ENCODE measurements at regions not wholly inside any gene's neighbourhood (a gene's known extent, or its start where the extent isn't known, plus 50 kb on each side); places are given as distances from the start of the nearest gene placed in this dataset.

GRCh38 chr12:65761301-65761700 is 63.0 kb upstream of the HMGA2 start:
- no peak overlapping the region for H3K4me2 ChIP-seq (ENCODE audit: low read length)
- H3K27me3 ChIP-seq (ENCODE audit: control insufficient read depth, insufficient read depth, low read length), result no peaks in the 10 kb centered on the region
- H3K36me3 ChIP-seq (ENCODE audit: insufficient read depth, low read length), result no peaks in the 10 kb centered on the region
- peaks cover 9% of the 10 kb centered on the region for H3K4me1 ChIP-seq (ENCODE audit: control insufficient read depth, insufficient read depth, low read length)
- H3K9ac ChIP-seq (ENCODE audit: low read depth, low read length), result no peak overlapping the region
- H3K9me3 ChIP-seq (replicated peaks; ENCODE audit: low read length), result no peaks in the 10 kb centered on the region
- no peak overlapping the region for H3K4me3 ChIP-seq (ENCODE audit: low read length)

- peaks cover 9% of the 10 kb centered on the region for H3K4me1 ChIP-seq (ENCODE audit: control insufficient read depth, insufficient read depth, low read length)
- H3K9me3 ChIP-seq (replicated peaks; ENCODE audit: low read length), result no peaks in the 10 kb centered on the region
- no peaks in the 10 kb centered on the region for H3K36me3 ChIP-seq (ENCODE audit: insufficient read depth, low read length)
- H3K4me2 ChIP-seq (ENCODE audit: low read length), result no peak overlapping the region
- no peak overlapping the region for H3K4me3 ChIP-seq (ENCODE audit: low read length)
- no peak overlapping the region for H3K9ac ChIP-seq (ENCODE audit: low read depth, low read length)
- H3K27me3 ChIP-seq (ENCODE audit: control insufficient read depth, insufficient read depth, low read length), result no peaks in the 10 kb centered on the region
These were observed 60.0 kb upstream of the HMGA2 start for GRCh38 chr12:65764325-65764724.

DNA sequence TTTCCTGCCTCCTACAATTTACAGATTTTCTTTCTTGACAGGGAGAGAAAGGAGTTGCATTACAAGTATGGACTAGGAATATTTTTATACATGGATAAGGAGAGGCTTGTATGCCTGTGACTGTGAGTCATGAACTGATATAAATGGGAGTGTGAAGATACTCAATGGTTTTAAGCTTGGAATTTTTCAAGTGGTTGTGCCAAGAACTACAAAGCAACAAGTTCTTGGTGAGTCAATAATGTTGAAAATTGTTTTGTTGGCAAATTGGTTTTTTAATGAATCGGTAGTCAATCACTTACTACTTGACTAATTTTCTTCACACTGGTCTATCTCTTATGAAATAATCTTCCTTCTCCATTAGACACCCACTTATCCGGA is 58.9 kb upstream of the HMGA2 start:
- no peaks in the 10 kb centered on the region for H3K27me3 ChIP-seq (ENCODE audit: control insufficient read depth, insufficient read depth, low read length)
- H3K36me3 ChIP-seq (ENCODE audit: insufficient read depth, low read length), result no peaks in the 10 kb centered on the region
- H3K9ac ChIP-seq (ENCODE audit: low read depth, low read length), result no peak overlapping the region
- H3K4me3 ChIP-seq (ENCODE audit: low read length), result no peak overlapping the region
- H3K9me3 ChIP-seq (replicated peaks; ENCODE audit: low read length), result no peaks in the 10 kb centered on the region
- peaks cover 9% of the 10 kb centered on the region for H3K4me1 ChIP-seq (ENCODE audit: control insufficient read depth, insufficient read depth, low read length)
- peak overlapping the region; percentile 5 for H3K4me2 ChIP-seq (ENCODE audit: low read length)

DNA sequence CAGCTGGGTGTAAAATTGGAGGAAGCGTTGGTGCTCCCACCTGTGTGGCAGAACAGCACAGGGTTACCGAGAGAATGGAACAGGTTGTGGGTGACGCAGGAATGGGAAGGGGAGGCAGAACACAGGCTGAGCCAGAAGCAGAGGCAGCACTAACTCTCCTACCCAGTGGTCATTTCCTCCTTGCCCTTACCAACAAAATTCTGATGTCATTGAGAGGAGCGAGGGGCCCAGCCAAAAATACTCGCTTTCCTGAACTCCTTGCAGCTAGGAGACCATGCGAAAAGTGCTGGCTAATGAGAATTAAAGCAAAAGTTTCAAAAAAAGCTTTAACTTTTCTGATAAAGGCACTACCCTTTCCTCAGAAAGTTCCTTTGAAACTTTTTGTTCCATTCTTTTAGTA is 54.4 kb upstream of the HMGA2 start:
- no peaks in the 10 kb centered on the region for H3K36me3 ChIP-seq (ENCODE audit: insufficient read depth, low read length)
- no peaks in the 10 kb centered on the region for H3K9me3 ChIP-seq (replicated peaks; ENCODE audit: low read length)
- H3K4me2 ChIP-seq (ENCODE audit: low read length), result no peak overlapping the region
- H3K9ac ChIP-seq (ENCODE audit: low read depth, low read length), result no peak overlapping the region
- H3K4me3 ChIP-seq (ENCODE audit: low read length), result no peak overlapping the region
- H3K4me1 ChIP-seq (ENCODE audit: control insufficient read depth, insufficient read depth, low read length), result peaks cover 9% of the 10 kb centered on the region
- no peaks in the 10 kb centered on the region for H3K27me3 ChIP-seq (ENCODE audit: control insufficient read depth, insufficient read depth, low read length)
